HEK293 (cell line): ENCODE measurements at regions not wholly inside any gene's neighbourhood (a gene's known extent, or its start where the extent isn't known, plus 50 kb on each side); places are given as distances from the start of the nearest gene placed in this dataset.

Experiments used
- CTCF ChIA-PET: fragments of 350-600 bp; formaldehyde crosslinking; extraction: SDS; loops from one replicate; lab custom pipeline; 2021; ENCODE audit warnings: antibody characterized with exemption; lab: Yijun Ruan, JAX
- POLR2A ChIA-PET: fragments of 300-600 bp; formaldehyde crosslinking; extraction: SDS; loops from one replicate; lab custom pipeline; 2020; ENCODE audit warnings: antibody characterized with exemption, inconsistent platforms; lab: Yijun Ruan, JAX
- H3K27ac ChIP-seq: fragments of 200-500 bp; sonication (Bioruptor generic); 2 replicates; pipeline ENCODE4 v1.5.1; 2014; ENCODE audit warnings: low read depth, low read length, control low read depth, inconsistent platforms; ENCODE audit errors: extremely low read depth
- H3K36me3 ChIP-seq, 2 experiments: fragments of 200-500 bp in 1 of 2; sonication (Bioruptor generic) in 1 of 2; 1 replicate in 1 of 2; 2 replicates in 1 of 2; pipeline ENCODE4 v1.5.1; 2014 to 2017; ENCODE audit warnings: inconsistent platforms in 2 of 2, low read length in 2 of 2; ENCODE audit not compliant: control insufficient read depth in 2 of 2, insufficient read depth in 1 of 2
- H3K4me1 ChIP-seq: fragments of 200-500 bp; sonication (Bioruptor generic); 2 replicates; pipeline ENCODE4 v1.5.1; 2014; ENCODE audit warnings: mild to moderate bottlenecking, low read length, inconsistent platforms; ENCODE audit not compliant: control insufficient read depth, insufficient read depth
- H3K4me3 ChIP-seq: 2 replicates; pipeline ENCODE4 v1.5.1; 2011; ENCODE audit warnings: low read depth, mild to moderate bottlenecking, control low read depth, low read length, moderate library complexity
- H3K9me3 ChIP-seq: fragments of 200-500 bp; sonication (Bioruptor generic); 2 replicates; pipeline ENCODE4 v1.5.1; 2014; ENCODE audit warnings: low read depth, low read length, inconsistent platforms; ENCODE audit not compliant: control insufficient read depth, insufficient read depth
- FEZF1 ChIP-seq: fragments of 450-650 bp; formaldehyde crosslinking; IDR thresholded peaks from 2 replicates; pipeline ENCODE4 v1.5.1; 2016; ENCODE audit warnings: missing biosample characterization, missing genetic modification characterization
- GLI2 ChIP-seq: fragments of 450-650 bp; formaldehyde crosslinking; IDR thresholded peaks from 2 replicates; pipeline ENCODE4; 2017; ENCODE audit warnings: missing biosample characterization, missing genetic modification characterization, low read depth, borderline replicate concordance
- GLIS2 ChIP-seq: fragments of 450-650 bp; formaldehyde crosslinking; IDR thresholded peaks from 2 replicates; pipeline ENCODE4 v1.5.1; 2016; ENCODE audit warnings: missing biosample characterization, missing genetic modification characterization
- HOXC10 ChIP-seq: sonication (generic); formaldehyde crosslinking; IDR thresholded peaks from 2 replicates; pipeline ENCODE4 v1.8.1; 2023; ENCODE audit warnings: mild to moderate bottlenecking, missing genetic modification reagents
- HOXD13 ChIP-seq: sonication (generic); formaldehyde crosslinking; IDR thresholded peaks from 2 replicates; pipeline ENCODE4 v1.8.0; 2022; ENCODE audit warnings: missing genetic modification reagents, borderline replicate concordance
- IKZF3 ChIP-seq: fragments of 450-650 bp; IDR thresholded peaks from 2 replicates; pipeline ENCODE4 v1.5.0; 2018; ENCODE audit warnings: missing biosample characterization, mild to moderate bottlenecking, missing genetic modification characterization, moderate library complexity
- KLF9 ChIP-seq: fragments of 450-650 bp; formaldehyde crosslinking; IDR thresholded peaks from 2 replicates; pipeline ENCODE4 v1.5.1; 2016; ENCODE audit warnings: missing biosample characterization, missing genetic modification characterization, low read depth
- SCRT1 ChIP-seq: fragments of 450-650 bp; formaldehyde crosslinking; IDR thresholded peaks from 2 replicates; pipeline ENCODE4 v1.5.1; 2016; ENCODE audit warnings: missing biosample characterization, missing genetic modification characterization, borderline replicate concordance
- SCRT2 ChIP-seq: fragments of 450-650 bp; formaldehyde crosslinking; IDR thresholded peaks from 2 replicates; pipeline ENCODE4 v1.5.1; 2016; ENCODE audit warnings: missing biosample characterization, missing genetic modification characterization
- SETDB1 ChIP-seq: IDR thresholded peaks from one replicate; pipeline ENCODE4 v1.6.1; 2017; ENCODE audit warnings: mild to moderate bottlenecking, low read length, moderate library complexity, mixed read lengths; ENCODE audit not compliant: insufficient read length
- YY2 ChIP-seq: fragments of 450-650 bp; formaldehyde crosslinking; IDR thresholded peaks from 2 replicates; pipeline ENCODE4 v1.5.1; 2016; ENCODE audit warnings: missing biosample characterization, missing genetic modification characterization
- ZBTB44 ChIP-seq: fragments of 450-650 bp; IDR thresholded peaks from 2 replicates; pipeline ENCODE4 v1.5.1; 2018; ENCODE audit warnings: missing biosample characterization, mild to moderate bottlenecking, missing genetic modification characterization
- ZEB2 ChIP-seq: fragments of 450-650 bp; formaldehyde crosslinking; IDR thresholded peaks from 2 replicates; pipeline ENCODE4 v1.5.1; 2016; ENCODE audit warnings: missing biosample characterization, missing genetic modification characterization
- ZNF10 ChIP-seq: fragments of 450-650 bp; formaldehyde crosslinking; IDR thresholded peaks from 2 replicates; pipeline ENCODE4 v1.5.1; 2017; ENCODE audit warnings: missing biosample characterization, missing genetic modification characterization
- ZNF112 ChIP-seq: fragments of 450-650 bp; formaldehyde crosslinking; IDR thresholded peaks from 2 replicates; pipeline ENCODE4 v1.5.0; 2017; ENCODE audit warnings: missing biosample characterization, missing genetic modification characterization
- ZNF157 ChIP-seq: fragments of 450-650 bp; formaldehyde crosslinking; IDR thresholded peaks from 2 replicates; pipeline ENCODE4 v1.5.1; 2016; ENCODE audit warnings: missing biosample characterization, missing genetic modification characterization
- ZNF174 ChIP-seq: fragments of 450-650 bp; formaldehyde crosslinking; IDR thresholded peaks from 2 replicates; pipeline ENCODE4 v1.5.0; 2017; ENCODE audit warnings: missing biosample characterization, mild to moderate bottlenecking, missing genetic modification characterization
- ZNF416 ChIP-seq: fragments of 450-650 bp; formaldehyde crosslinking; IDR thresholded peaks from 2 replicates; pipeline ENCODE4 v1.5.1; 2016; ENCODE audit warnings: missing biosample characterization, missing genetic modification characterization
- ZNF473 ChIP-seq: fragments of 450-650 bp; formaldehyde crosslinking; IDR thresholded peaks from 2 replicates; pipeline ENCODE4 v1.5.1; 2017; ENCODE audit warnings: missing biosample characterization, missing genetic modification characterization
- ZNF518A ChIP-seq: fragments of 450-650 bp; formaldehyde crosslinking; conservative IDR thresholded peaks from 2 replicates; pipeline ENCODE4 v1.5.1; 2016; ENCODE audit warnings: low read depth, missing biosample characterization, missing genetic modification characterization
- ZNF571 ChIP-seq: fragments of 450-650 bp; formaldehyde crosslinking; IDR thresholded peaks from 2 replicates; pipeline ENCODE4 v1.5.0; 2017; ENCODE audit warnings: missing biosample characterization, missing genetic modification characterization
- ZNF624 ChIP-seq: fragments of 450-650 bp; formaldehyde crosslinking; IDR thresholded peaks from 2 replicates; pipeline ENCODE4 v1.5.1; 2017; ENCODE audit warnings: missing biosample characterization, missing genetic modification characterization
- ZNF629 ChIP-seq: fragments of 450-650 bp; formaldehyde crosslinking; IDR thresholded peaks from 2 replicates; pipeline ENCODE4 v1.5.1; 2017; ENCODE audit warnings: missing biosample characterization, missing genetic modification characterization
- ZNF654 ChIP-seq: fragments of 450-650 bp; formaldehyde crosslinking; IDR thresholded peaks from 2 replicates; pipeline ENCODE4 v1.5.1; 2016; ENCODE audit warnings: low read depth, missing biosample characterization, missing genetic modification characterization
- ZNF658 ChIP-seq: fragments of 450-650 bp; formaldehyde crosslinking; IDR thresholded peaks from 2 replicates; pipeline ENCODE4; 2016; ENCODE audit warnings: missing biosample characterization, missing genetic modification characterization
- ZNF76 ChIP-seq: fragments of 450-650 bp; formaldehyde crosslinking; IDR thresholded peaks from 2 replicates; pipeline ENCODE4; 2016; ENCODE audit warnings: low read depth, missing biosample characterization, missing genetic modification characterization, borderline replicate concordance
- ZNF792 ChIP-seq: fragments of 450-650 bp; formaldehyde crosslinking; IDR thresholded peaks from 2 replicates; pipeline ENCODE4 v1.5.1; 2016; ENCODE audit warnings: missing biosample characterization, missing genetic modification characterization
- ZNF830 ChIP-seq: fragments of 450-650 bp; IDR thresholded peaks from 2 replicates; pipeline ENCODE4 v1.5.0; 2018; ENCODE audit warnings: missing biosample characterization, missing genetic modification characterization, low read depth, mild to moderate bottlenecking, moderate library complexity
- TF ChIP-seq, protein P1 (sequence below): fragments of 450-650 bp; formaldehyde crosslinking; IDR thresholded peaks from 2 replicates; pipeline ENCODE4 v1.5.1; 2017; ENCODE audit warnings: missing biosample characterization, missing genetic modification characterization

GRCh38 chr6:100176311-100176950 is 182.4 kb upstream of the MCHR2 start (continued):
- TF ChIP-seq SCRT2 (tag by site-specific recombination) (peak; percentile 89), ZNF654 (tag by site-specific recombination) (peak; percentile 30), SCRT1 (tag by site-specific recombination) (peak; percentile 62; the same call in 1 of the 2 replicates)
- TF ChIP-seq, all 188 proteins: peak for 7

DNA sequence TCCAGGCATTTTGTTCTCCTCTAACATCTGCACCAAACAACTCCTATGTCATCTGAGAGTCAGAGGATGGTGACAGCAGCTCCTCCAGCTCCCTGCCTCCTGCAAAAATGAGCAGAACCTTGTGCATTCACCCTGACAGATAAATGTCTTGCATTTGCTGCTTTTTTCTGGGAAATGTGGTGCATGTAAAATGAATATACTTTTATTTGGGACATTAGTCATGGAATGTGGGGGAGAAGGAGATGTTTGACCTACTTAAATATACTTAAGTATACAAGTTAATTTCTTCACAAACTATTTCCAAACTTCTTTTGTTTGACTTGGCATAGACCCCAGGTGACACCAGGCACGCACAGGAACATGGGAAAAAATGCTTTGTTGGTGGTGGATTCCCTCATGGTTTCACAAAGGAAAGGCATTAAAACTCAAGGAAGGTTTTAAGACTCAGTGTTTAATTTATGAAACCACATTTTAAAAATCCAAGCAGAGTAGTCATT is 181.8 kb upstream of the MCHR2 start:
- CTCF ChIA-PET, result interaction anchor here (0.6 to 1.9 kb wide), 9 partner anchors 11 to 488 kb away, joined by 3 to 12 read pairs (median 3); partner anchors contain the start of gene SIM1
- no peaks in the 10 kb centered on the region for H3K36me3 ChIP-seq
- H3K27ac ChIP-seq, result peak overlapping the region; percentile 56
- no peaks in the 10 kb centered on the region for H3K9me3 ChIP-seq
- 0 out of 2 replicates have a peak, but pooled peaks cover 3% of the 10 kb centered on the region for H3K4me1 ChIP-seq
- POLR2A ChIA-PET, result interaction anchor here (1.3 kb wide), 1 partner anchor 289 kb away, joined by 5 read pairs; the partner anchor contains the start of gene SIM1
- H3K4me3 ChIP-seq, result no peak overlapping the region
- TF ChIP-seq YY2 (tag by site-specific recombination) (no peak), ZBTB44 (tag by site-specific recombination) (peak; percentile 77), HOXD13 (CRISPR knock-in tag) (no peak), ZNF830 (tag by site-specific recombination) (no peak), ZNF792 (tag by site-specific recombination) (no peak), ZNF416 (tag by site-specific recombination) (no peak), GLIS2 (tag by site-specific recombination) (no peak), ZNF174 (no peak), ZNF571 (tag by site-specific recombination) (no peak), ZNF473 (tag by site-specific recombination) (no peak), ZNF76 (tag by site-specific recombination) (0 out of 2 replicates have a peak, but pooled peaks have one; percentile 13), ZNF112 (tag by site-specific recombination) (no peak), ZNF624 (no peak), IKZF3 (tag by site-specific recombination) (no peak), ZNF10 (tag by site-specific recombination) (no peak), HOXC10 (CRISPR knock-in tag) (no peak), ZNF629 (tag by site-specific recombination) (no peak), ZEB2 (tag by site-specific recombination) (no peak), SETDB1 (peak; percentile 40), ZNF157 (tag by site-specific recombination) (no peak), ZNF518A (tag by site-specific recombination) (peak; percentile 19), KLF9 (no peak), ZNF658 (no peak), GLI2 (tag by site-specific recombination) (no peak), FEZF1 (peak; percentile 64)
- TF ChIP-seq, protein P1, sequence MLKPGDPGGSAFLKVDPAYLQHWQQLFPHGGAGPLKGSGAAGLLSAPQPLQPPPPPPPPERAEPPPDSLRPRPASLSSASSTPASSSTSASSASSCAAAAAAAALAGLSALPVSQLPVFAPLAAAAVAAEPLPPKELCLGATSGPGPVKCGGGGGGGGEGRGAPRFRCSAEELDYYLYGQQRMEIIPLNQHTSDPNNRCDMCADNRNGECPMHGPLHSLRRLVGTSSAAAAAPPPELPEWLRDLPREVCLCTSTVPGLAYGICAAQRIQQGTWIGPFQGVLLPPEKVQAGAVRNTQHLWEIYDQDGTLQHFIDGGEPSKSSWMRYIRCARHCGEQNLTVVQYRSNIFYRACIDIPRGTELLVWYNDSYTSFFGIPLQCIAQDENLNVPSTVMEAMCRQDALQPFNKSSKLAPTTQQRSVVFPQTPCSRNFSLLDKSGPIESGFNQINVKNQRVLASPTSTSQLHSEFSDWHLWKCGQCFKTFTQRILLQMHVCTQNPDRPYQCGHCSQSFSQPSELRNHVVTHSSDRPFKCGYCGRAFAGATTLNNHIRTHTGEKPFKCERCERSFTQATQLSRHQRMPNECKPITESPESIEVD, result peak; percentile 66
